SJCRH30 (cell line): ENCODE measurements at regions not wholly inside any gene's neighbourhood (a gene's known extent, or its start where the extent isn't known, plus 50 kb on each side); places are given as distances from the start of the nearest gene placed in this dataset.
A peak's percentile ranks its signal among the peaks of the same experiment; 100 is the strongest.
"Not testable (repeated sequence)": the region's sequence is repeated elsewhere in the genome, so short reads cannot be mapped to it uniquely, and the experiment has no call there.

ENCODE experiments used
- DNase-seq, 2 experiments: peaks; one replicate each; pipeline ENCODE4 v3.0.0-alpha.2; 2015 to 2020
- H3K27ac ChIP-seq: fragments of 250-450 bp; sonication (Bioruptor Pico); 2 replicates; pipeline ENCODE4 v1.5.1; 2020; ENCODE audit warnings: mild to moderate bottlenecking, moderate library complexity
- H3K27me3 ChIP-seq: fragments of 250-450 bp; sonication (Bioruptor Pico); 2 replicates; pipeline ENCODE4 v1.5.1; 2020; ENCODE audit warnings: mild to moderate bottlenecking, moderate library complexity
- H3K36me3 ChIP-seq: fragments of 250-450 bp; sonication (Bioruptor Pico); 2 replicates; pipeline ENCODE4 v1.5.1; 2020; ENCODE audit warnings: mild to moderate bottlenecking, moderate library complexity
- H3K4me1 ChIP-seq: fragments of 250-450 bp; sonication (Bioruptor Pico); 2 replicates; pipeline ENCODE4 v1.5.1; 2020; ENCODE audit warnings: mild to moderate bottlenecking, moderate library complexity
- H3K4me3 ChIP-seq: fragments of 250-450 bp; sonication (Bioruptor Pico); 2 replicates; pipeline ENCODE4 v1.5.1; 2020; ENCODE audit warnings: mild to moderate bottlenecking, moderate library complexity
- H3K9me3 ChIP-seq: fragments of 250-450 bp; sonication (Bioruptor Pico); replicated peaks from 2 replicates; pipeline ENCODE4 v1.5.1; 2020; ENCODE audit warnings: mild to moderate bottlenecking, moderate library complexity

DNA sequence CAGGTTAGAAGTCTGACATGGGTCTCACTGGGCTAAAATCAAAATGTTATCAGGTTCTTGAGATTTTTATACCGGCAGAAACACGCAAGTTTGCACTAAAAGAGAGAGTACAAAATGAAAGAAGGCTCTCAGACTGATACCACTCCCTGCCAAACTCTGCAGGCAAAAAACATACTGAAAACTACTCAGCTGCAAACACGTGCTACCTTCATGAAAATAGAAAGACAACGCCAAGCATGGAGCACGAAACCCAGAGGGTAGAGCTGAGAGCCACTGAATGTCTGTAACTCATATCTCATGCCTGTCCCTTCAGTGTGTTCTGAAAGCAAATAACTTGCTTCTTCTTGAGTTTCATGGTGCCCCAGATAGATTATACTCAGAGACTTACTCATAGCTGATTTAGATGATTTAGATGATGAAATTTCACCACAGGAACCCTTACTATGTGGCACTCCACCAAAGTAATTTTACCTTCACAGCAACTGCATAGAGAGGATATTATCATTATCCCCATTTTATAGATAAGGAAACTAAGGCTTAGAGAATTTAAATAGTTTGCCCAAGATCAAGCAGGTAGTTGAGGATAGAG lies 313.0 kb upstream of the SLC39A10 start:
- H3K27ac ChIP-seq: no peak overlapping the region
- no peaks in the 10 kb centered on the region for H3K9me3 ChIP-seq
- H3K4me3 ChIP-seq: no peak overlapping the region
- DNase-seq: no peak
- 0 out of 2 replicates have a peak, but pooled peaks cover 4% of the 10 kb centered on the region for H3K27me3 ChIP-seq
- no peaks in the 10 kb centered on the region for H3K36me3 ChIP-seq
- H3K4me1 ChIP-seq: no peaks in the 10 kb centered on the region

GRCh38 chr2:195343540-195343939 lies 313.5 kb upstream of the SLC39A10 start:
- Histone ChIP-seq H3K36me3 (no peaks in the 10 kb centered on the region), H3K4me3 (no peak overlapping the region), H3K27me3 (0 out of 2 replicates have a peak, but pooled peaks cover 4% of the 10 kb centered on the region), H3K4me1 (no peaks in the 10 kb centered on the region), H3K27ac (no peak overlapping the region), H3K9me3 (no peaks in the 10 kb centered on the region)
- DNase-seq: no peak

- Histone ChIP-seq H3K27ac (no peak overlapping the region), H3K9me3 (no peaks in the 10 kb centered on the region), H3K4me1 (peaks cover 4% of the 10 kb centered on the region), H3K36me3 (no peaks in the 10 kb centered on the region), H3K27me3 (0 out of 2 replicates have a peak, but pooled peaks cover 4% of the 10 kb centered on the region), H3K4me3 (no peak overlapping the region)
- DNase-seq: no peak
Observed at GRCh38 chr2:195342061-195342460, 315.0 kb upstream of the SLC39A10 start.

DNA sequence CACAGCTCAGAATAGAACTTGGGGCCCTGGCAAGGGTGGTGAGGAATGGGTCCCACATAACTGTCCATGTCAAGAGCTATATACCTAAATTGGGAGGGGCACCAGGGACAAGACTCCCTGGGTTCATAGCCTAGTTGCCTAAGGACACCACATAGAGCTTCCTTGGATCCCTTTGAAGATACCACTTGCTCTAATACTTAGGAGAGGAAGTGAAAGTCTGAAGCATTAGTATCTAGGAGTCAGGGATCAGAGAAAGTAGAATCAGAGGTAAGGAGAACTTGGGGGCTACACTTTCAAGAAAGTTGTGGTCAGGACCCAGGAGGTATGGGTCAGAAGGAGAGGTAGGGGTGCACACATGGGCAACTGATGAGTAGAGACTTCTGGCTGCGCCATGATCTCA lies 318.2 kb upstream of the SLC39A10 start:
- DNase-seq: no peak
- Histone ChIP-seq H3K4me3 (no peak overlapping the region), H3K27ac (no peak overlapping the region)

GRCh38 chr2:195337597-195337996 lies 319.4 kb upstream of the SLC39A10 start:
- Histone ChIP-seq H3K4me3 (no peak overlapping the region), H3K27me3 (0 out of 2 replicates have a peak, but pooled peaks cover 4% of the 10 kb centered on the region), H3K4me1 (peaks cover 4% of the 10 kb centered on the region), H3K9me3 (no peaks in the 10 kb centered on the region), H3K27ac (no peak overlapping the region), H3K36me3 (no peaks in the 10 kb centered on the region)
- no peak for DNase-seq

More for the DNA sequence above, 318.2 kb upstream of the SLC39A10 start:
- H3K27me3 ChIP-seq: 0 out of 2 replicates have a peak, but pooled peaks cover 4% of the 10 kb centered on the region
- no peaks in the 10 kb centered on the region for H3K36me3 ChIP-seq
- H3K9me3 ChIP-seq: no peaks in the 10 kb centered on the region
- H3K4me1 ChIP-seq: peaks cover 4% of the 10 kb centered on the region

GRCh38 chr2:195333869-195334268 lies 323.2 kb upstream of the SLC39A10 start:
- Histone ChIP-seq H3K4me1 (peaks cover 4% of the 10 kb centered on the region), H3K4me3 (no peak overlapping the region), H3K27ac (no peak overlapping the region), H3K9me3 (no peaks in the 10 kb centered on the region), H3K36me3 (no peaks in the 10 kb centered on the region), H3K27me3 (no peaks in the 10 kb centered on the region)
- no peak for DNase-seq

GRCh38 chr2:195331966-195332365 lies 325.1 kb upstream of the SLC39A10 start:
- Histone ChIP-seq H3K4me3 (no peak overlapping the region), H3K9me3 (no peaks in the 10 kb centered on the region), H3K36me3 (no peaks in the 10 kb centered on the region), H3K27me3 (no peaks in the 10 kb centered on the region; the same call in 1 of the 2 replicates), H3K27ac (no peak overlapping the region), H3K4me1 (no peaks in the 10 kb centered on the region)
- no peak for DNase-seq

GRCh38 chr2:195331129-195331528 lies 325.9 kb upstream of the SLC39A10 start:
- H3K4me3 ChIP-seq: no peak overlapping the region
- H3K9me3 ChIP-seq: no peaks in the 10 kb centered on the region
- no peak overlapping the region for H3K27ac ChIP-seq
- H3K36me3 ChIP-seq: no peaks in the 10 kb centered on the region
- H3K4me1 ChIP-seq: no peaks in the 10 kb centered on the region
- no peak for DNase-seq
- no peaks in the 10 kb centered on the region; the same call in 1 of the 2 replicates for H3K27me3 ChIP-seq

GRCh38 chr2:195330513-195330956 lies 326.5 kb upstream of the SLC39A10 start:
- H3K9me3 ChIP-seq: no peaks in the 10 kb centered on the region
- no peak for DNase-seq

DNA sequence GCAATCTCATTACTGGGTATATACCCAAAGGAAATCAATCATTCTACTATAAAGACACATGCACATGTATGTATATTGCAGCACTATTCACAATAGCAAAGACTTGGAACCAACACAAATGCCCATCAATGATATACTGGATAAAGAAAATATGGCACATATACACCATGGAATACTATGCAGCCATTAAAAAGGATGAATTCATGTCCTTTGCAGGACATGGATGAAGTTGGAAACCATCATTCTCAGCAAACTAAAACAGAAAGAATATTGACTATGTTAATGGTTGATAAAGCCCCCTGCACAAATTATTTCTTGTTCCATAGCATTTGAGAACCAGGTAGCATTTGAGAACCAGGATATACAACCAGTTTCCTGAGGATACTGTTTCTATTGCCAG lies 327.2 kb upstream of the SLC39A10 start:
- H3K36me3 ChIP-seq, H3K9me3 ChIP-seq, H3K4me1 ChIP-seq, DNase-seq, H3K27me3 ChIP-seq, H3K27ac ChIP-seq, H3K4me3 ChIP-seq: not testable (repeated sequence)

More at GRCh38 chr2:195330513-195330956, 326.5 kb upstream of the SLC39A10 start:
- no peak overlapping the region for H3K27ac ChIP-seq
- H3K27me3 ChIP-seq: no peaks in the 10 kb centered on the region; the same call in 1 of the 2 replicates
- no peaks in the 10 kb centered on the region for H3K36me3 ChIP-seq
- no peak overlapping the region for H3K4me3 ChIP-seq
- H3K4me1 ChIP-seq: no peaks in the 10 kb centered on the region

DNA sequence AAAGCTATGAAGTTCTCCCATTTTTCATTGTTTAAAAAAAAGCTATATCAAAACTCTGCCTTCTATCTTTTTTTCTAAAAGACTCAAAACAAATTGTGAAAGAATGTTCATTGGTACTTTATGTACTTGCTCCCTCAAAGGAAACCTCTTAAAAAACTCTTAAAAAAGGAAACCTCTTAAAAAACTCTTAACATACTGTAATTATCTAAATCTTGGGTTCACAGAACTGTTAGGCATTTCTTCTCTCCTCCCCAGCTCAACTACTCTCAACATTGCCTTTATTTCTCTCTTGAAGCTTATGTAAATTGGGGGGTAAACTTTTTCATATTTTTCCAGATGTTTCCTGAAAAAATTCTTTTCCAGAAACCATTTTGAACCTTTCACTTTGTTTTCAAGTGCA lies 330.5 kb upstream of the SLC39A10 start:
- Histone ChIP-seq H3K27me3 (no peaks in the 10 kb centered on the region; the same call in none of the 2 replicates), H3K4me1 (no peaks in the 10 kb centered on the region), H3K36me3 (no peaks in the 10 kb centered on the region), H3K9me3 (no peaks in the 10 kb centered on the region), H3K27ac (no peak overlapping the region), H3K4me3 (no peak overlapping the region)
- DNase-seq: no peak

GRCh38 chr2:195322324-195322723 lies 334.7 kb upstream of the SLC39A10 start:
- Histone ChIP-seq H3K9me3 (no peaks in the 10 kb centered on the region), H3K4me1 (no peaks in the 10 kb centered on the region), H3K27ac (no peak overlapping the region), H3K36me3 (no peaks in the 10 kb centered on the region), H3K27me3 (no peaks in the 10 kb centered on the region; the same call in none of the 2 replicates), H3K4me3 (no peak overlapping the region)
- peak in 1 of 2 experiments; percentile 33 for DNase-seq

DNA sequence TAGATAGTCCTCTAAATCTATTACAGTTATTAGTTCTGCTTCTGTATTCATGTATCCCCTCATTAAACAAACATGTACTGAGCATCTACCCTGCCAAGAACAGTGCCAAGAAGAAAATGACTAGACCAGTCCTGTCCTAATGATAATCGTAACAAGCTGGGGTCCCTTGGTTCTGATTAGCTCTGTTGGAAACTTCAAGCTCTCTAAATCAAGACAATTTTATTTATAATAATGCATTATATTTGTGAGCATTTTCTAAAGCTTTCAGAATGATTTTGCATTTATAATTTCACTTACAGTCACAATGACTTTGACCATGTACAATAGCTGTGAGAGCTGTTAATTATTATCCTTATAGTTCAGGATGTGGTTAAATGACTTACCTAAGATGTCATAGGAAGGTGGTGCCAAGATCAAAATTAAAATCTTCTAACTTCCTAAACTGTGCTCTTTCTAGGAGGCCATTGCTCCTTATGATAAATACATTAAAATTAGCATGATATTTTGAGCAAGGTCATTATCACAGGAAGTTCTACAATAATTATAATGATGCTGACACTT lies 336.5 kb upstream of the SLC39A10 start:
- Histone ChIP-seq H3K27ac (no peak overlapping the region), H3K27me3 (no peaks in the 10 kb centered on the region; the same call in 1 of the 2 replicates), H3K9me3 (no peaks in the 10 kb centered on the region), H3K36me3 (no peaks in the 10 kb centered on the region), H3K4me1 (no peaks in the 10 kb centered on the region), H3K4me3 (no peak overlapping the region)
- DNase-seq: no peak

- Histone ChIP-seq H3K27me3 (no peaks in the 10 kb centered on the region; the same call in 1 of the 2 replicates), H3K36me3 (no peaks in the 10 kb centered on the region), H3K9me3 (no peaks in the 10 kb centered on the region), H3K27ac (no peak overlapping the region), H3K4me3 (no peak overlapping the region), H3K4me1 (no peaks in the 10 kb centered on the region)
- no peak for DNase-seq
Observed at GRCh38 chr2:195319548-195320412, 337.2 kb upstream of the SLC39A10 start.

GRCh38 chr2:195319112-195319460 lies 337.9 kb upstream of the SLC39A10 start:
- Histone ChIP-seq H3K27me3 (no peaks in the 10 kb centered on the region; the same call in 1 of the 2 replicates), H3K4me1 (no peaks in the 10 kb centered on the region), H3K36me3 (no peaks in the 10 kb centered on the region), H3K9me3 (no peaks in the 10 kb centered on the region), H3K4me3 (no peak overlapping the region), H3K27ac (no peak overlapping the region)
- DNase-seq: no peak
